ENCODE measurements at regions not wholly inside any gene's neighbourhood (a gene's known extent, or its start where the extent isn't known, plus 50 kb on each side); places are given as distances from the start of the nearest gene placed in this dataset. TPM values are rescaled to one million over a fixed set of nuclear protein-coding genes. Genes with fewer than 3 reads are reported as not detected.

MicroRNAs in the stretch of these regions (microRNA counts, 767-probe panel; counts per million panel counts)
- 0 counts per million in 2 donors for microRNA hsa-miR-622

Small RNAs in the stretch of these regions (small RNA-seq; reads per million reads assigned to genes)
- gene AL445647.2 (not detected), gene BRK1P2 (not detected), gene RF00212 (not detected), gene RNA5SP34 (not detected), gene RNU6-75P (not detected)

Measured in thyroid gland (tissue), 3 donors.